ENCODE measurements at regions not wholly inside any gene's neighbourhood (a gene's known extent, or its start where the extent isn't known, plus 50 kb on each side); places are given as distances from the start of the nearest gene placed in this dataset.

GRCh38 chr15:54829821-54830220 lies 366.9 kb downstream of the RSL24D1 start:
- no peak overlapping the region for H3K4me3 ChIP-seq (ENCODE audit: low read depth, low read length)
- DNase-seq (ENCODE audit: low read depth): no peak
- no peak for TF ChIP-seq MAX (IDR thresholded peaks at IDR 0.05; ENCODE audit: low read depth, low read length)
- no peak for TF ChIP-seq POLR2A (IDR thresholded peaks at IDR 0.05; ENCODE audit: extremely low read depth, insufficient read length)
- no peak for TF ChIP-seq CTCF (IDR thresholded peaks at IDR 0.05; ENCODE audit: low read depth, low read length)
- no peak for TF ChIP-seq MYC (IDR thresholded peaks at IDR 0.05; ENCODE audit: low read depth, low read length)

- DNase-seq (ENCODE audit: low read depth): no peak
- no peak overlapping the region for H3K4me3 ChIP-seq (ENCODE audit: low read depth, low read length)
- no peak for TF ChIP-seq CTCF (IDR thresholded peaks at IDR 0.05; ENCODE audit: low read depth, low read length)
- TF ChIP-seq MYC (IDR thresholded peaks at IDR 0.05; ENCODE audit: low read depth, low read length): no peak
- no peak for TF ChIP-seq MAX (IDR thresholded peaks at IDR 0.05; ENCODE audit: low read depth, low read length)
- TF ChIP-seq POLR2A (IDR thresholded peaks at IDR 0.05; ENCODE audit: extremely low read depth, insufficient read length): no peak
These were observed 375.9 kb downstream of the RSL24D1 start for GRCh38 chr15:54820811-54821210.

GRCh38 chr15:54820098-54820497 lies 376.6 kb downstream of the RSL24D1 start:
- TF ChIP-seq POLR2A (IDR thresholded peaks at IDR 0.05; ENCODE audit: extremely low read depth, insufficient read length) (no peak), MAX (IDR thresholded peaks at IDR 0.05; ENCODE audit: low read depth, low read length) (no peak), MYC (IDR thresholded peaks at IDR 0.05; ENCODE audit: low read depth, low read length) (no peak), CTCF (IDR thresholded peaks at IDR 0.05; ENCODE audit: low read depth, low read length) (no peak)
- H3K4me3 ChIP-seq (ENCODE audit: low read depth, low read length): no peak overlapping the region
- DNase-seq (ENCODE audit: low read depth): no peak

- no peak for TF ChIP-seq POLR2A (IDR thresholded peaks at IDR 0.05; ENCODE audit: extremely low read depth, insufficient read length)
- TF ChIP-seq MAX (IDR thresholded peaks at IDR 0.05; ENCODE audit: low read depth, low read length): no peak
- TF ChIP-seq MYC (IDR thresholded peaks at IDR 0.05; ENCODE audit: low read depth, low read length): no peak
- TF ChIP-seq CTCF (IDR thresholded peaks at IDR 0.05; ENCODE audit: low read depth, low read length): no peak
- DNase-seq (ENCODE audit: low read depth): no peak
- no peak overlapping the region for H3K4me3 ChIP-seq (ENCODE audit: low read depth, low read length)
These were observed 380.3 kb downstream of the RSL24D1 start for GRCh38 chr15:54816401-54816800.

GRCh38 chr15:54815556-54815955 lies 381.2 kb downstream of the RSL24D1 start:
- no peak for DNase-seq (ENCODE audit: low read depth)
- no peak overlapping the region for H3K4me3 ChIP-seq (ENCODE audit: low read depth, low read length)
- TF ChIP-seq POLR2A (IDR thresholded peaks at IDR 0.05; ENCODE audit: extremely low read depth, insufficient read length) (no peak), MAX (IDR thresholded peaks at IDR 0.05; ENCODE audit: low read depth, low read length) (no peak), MYC (IDR thresholded peaks at IDR 0.05; ENCODE audit: low read depth, low read length) (no peak), CTCF (IDR thresholded peaks at IDR 0.05; ENCODE audit: low read depth, low read length) (no peak)

GRCh38 chr15:54812383-54812782 lies 384.4 kb downstream of the RSL24D1 start:
- no peak for DNase-seq (ENCODE audit: low read depth)
- TF ChIP-seq MAX (IDR thresholded peaks at IDR 0.05; ENCODE audit: low read depth, low read length) (no peak), MYC (IDR thresholded peaks at IDR 0.05; ENCODE audit: low read depth, low read length) (no peak), POLR2A (IDR thresholded peaks at IDR 0.05; ENCODE audit: extremely low read depth, insufficient read length) (no peak), CTCF (IDR thresholded peaks at IDR 0.05; ENCODE audit: low read depth, low read length) (no peak)
- no peak overlapping the region for H3K4me3 ChIP-seq (ENCODE audit: low read depth, low read length)

Data from NB4 (cell line).